Liver (tissue), 7 donors: ENCODE measurements at regions not wholly inside any gene's neighbourhood (a gene's known extent, or its start where the extent isn't known, plus 50 kb on each side); places are given as distances from the start of the nearest gene placed in this dataset.

Experiments used
- DNase-seq: peaks from one replicate; pipeline ENCODE4 v3.0.0-alpha.2; 2017; ENCODE audit warnings: low spot score
- H3K27ac ChIP-seq, 2 donors: one replicate each; pipeline ENCODE4 v1.7.0; 2013; ENCODE audit warnings: inconsistent platforms in 2 of 2, low read length in 2 of 2, control low read depth in 1 of 2, low read depth in 1 of 2, mild to moderate bottlenecking in 1 of 2
- H3K27me3 ChIP-seq, 4 donors: one replicate each; pipeline versions ENCODE4 v1.6.1 to v1.7.0; 2013; ENCODE audit warnings: low read length in 3 of 4, inconsistent platforms in 1 of 4, mild to moderate bottlenecking in 1 of 4, moderate library complexity in 1 of 4; ENCODE audit not compliant: control insufficient read depth in 4 of 4, insufficient read depth in 4 of 4
- H3K36me3 ChIP-seq, 4 donors: one replicate each; pipeline versions ENCODE4 v1.6.1 to v1.7.0; 2013; ENCODE audit warnings: low read length in 3 of 4, mild to moderate bottlenecking in 3 of 4, low read depth in 1 of 4, moderate library complexity in 1 of 4; ENCODE audit not compliant: control insufficient read depth in 4 of 4, insufficient read depth in 3 of 4
- H3K4me1 ChIP-seq, 4 donors: one replicate each; pipeline versions ENCODE4 v1.6.1 to v1.7.0; 2013; ENCODE audit warnings: low read length in 3 of 4, mild to moderate bottlenecking in 3 of 4, moderate library complexity in 1 of 4; ENCODE audit not compliant: control insufficient read depth in 4 of 4, insufficient read depth in 4 of 4
- H3K4me3 ChIP-seq, 3 donors: one replicate each; pipeline versions ENCODE4 v1.6.1 to v1.7.0; 2013; ENCODE audit warnings: low read length in 3 of 3, control low read depth in 1 of 3, low read depth in 1 of 3, mild to moderate bottlenecking in 1 of 3
- H3K9ac ChIP-seq, 2 donors: one replicate each; pipeline ENCODE4 v1.7.0; 2013; ENCODE audit warnings: low read length in 2 of 2, mild to moderate bottlenecking in 2 of 2, moderate library complexity in 2 of 2, control low read depth in 1 of 2, low read depth in 1 of 2
- H3K9me3 ChIP-seq, 4 donors: one replicate each; pipeline versions ENCODE4 v1.6.1 to v1.7.0; 2013; ENCODE audit warnings: low read length in 3 of 4; ENCODE audit not compliant: control insufficient read depth in 4 of 4
- ATF3 ChIP-seq: IDR thresholded peaks from 2 replicates; pipeline ENCODE4 v1.6.1; 2016; ENCODE audit warnings: antibody characterized with exemption
- EGR1 ChIP-seq, 2 donors: IDR thresholded peaks; 2 replicates each; pipeline ENCODE4 v1.6.1; 2016 to 2018; ENCODE audit warnings: antibody characterized with exemption in 2 of 2, low read depth in 2 of 2
- FOXA1 ChIP-seq: IDR thresholded peaks from 2 replicates; pipeline ENCODE4 v1.6.1; 2016; ENCODE audit warnings: antibody characterized with exemption
- FOXA2 ChIP-seq: IDR thresholded peaks from 2 replicates; pipeline ENCODE4 v1.6.1; 2016; ENCODE audit warnings: antibody characterized with exemption
- HNF4A ChIP-seq, 2 donors: conservative IDR thresholded peaks; 2 replicates each; pipeline ENCODE4 v1.6.1; 2016; ENCODE audit warnings: antibody characterized with exemption in 2 of 2, mild to moderate bottlenecking in 2 of 2
- HNF4G ChIP-seq: IDR thresholded peaks from 2 replicates; pipeline ENCODE4 v1.6.1; 2016; ENCODE audit warnings: antibody characterized with exemption
- JUND ChIP-seq, 2 donors: IDR thresholded peaks; 2 replicates each; pipeline ENCODE4 v1.6.1; 2016; ENCODE audit warnings: antibody characterized with exemption in 2 of 2
- MAX ChIP-seq: IDR thresholded peaks from 2 replicates; pipeline ENCODE4 v1.6.1; 2016; ENCODE audit warnings: antibody characterized with exemption
- NR2F2 ChIP-seq: IDR thresholded peaks from 2 replicates; pipeline ENCODE4 v1.6.1; 2016; ENCODE audit warnings: antibody characterized with exemption
- RAD21 ChIP-seq, 2 donors: IDR thresholded peaks; 2 replicates each; pipeline ENCODE4 v1.6.1; 2016; ENCODE audit warnings: antibody characterized with exemption in 2 of 2, mild to moderate bottlenecking in 2 of 2
- REST ChIP-seq: IDR thresholded peaks from 2 replicates; pipeline ENCODE4 v1.6.1; 2016; ENCODE audit warnings: antibody characterized with exemption, mild to moderate bottlenecking
- RXRA ChIP-seq, 2 donors: IDR thresholded peaks; 2 replicates each; pipeline ENCODE4 v1.6.1; 2017 to 2018; ENCODE audit warnings: antibody characterized with exemption in 2 of 2, mild to moderate bottlenecking in 1 of 2
- SP1 ChIP-seq: IDR thresholded peaks from 2 replicates; pipeline ENCODE4 v1.6.1; 2018; ENCODE audit warnings: antibody characterized with exemption, mild to moderate bottlenecking
- TAF1 ChIP-seq: conservative IDR thresholded peaks from 2 replicates; pipeline ENCODE4 v1.6.1; 2016; ENCODE audit warnings: antibody characterized with exemption, mild to moderate bottlenecking
- YY1 ChIP-seq: IDR thresholded peaks from 2 replicates; pipeline ENCODE4 v1.6.1; 2016; ENCODE audit warnings: antibody characterized with exemption, mild to moderate bottlenecking
- ZBTB33 ChIP-seq: IDR thresholded peaks from 2 replicates; pipeline ENCODE4 v1.6.1; 2016; ENCODE audit warnings: antibody characterized with exemption
- WGBS: extraction: QIAGEN DNeasy Blood & Tissue Kit; methylation state at CpG from one replicate; pipeline ENCODE4 v1.1.7; 2013; 5-methylcytosine and 5-hydroxymethylcytosine counted together
- donor health status: healthy.
- donor health status: healthy.
- donor health status: healthy.
- donor health status: healthy.

- Histone ChIP-seq H3K4me1 (peaks cover 0 to 7% (median 0%) of the 10 kb centered on the region in 4 donors), H3K36me3 (no peaks in the 10 kb centered on the region), H3K9me3 (no peaks in the 10 kb centered on the region), H3K27me3 (no peaks in the 10 kb centered on the region), H3K9ac (no peak overlapping the region), H3K27ac (no peak overlapping the region), H3K4me3 (no peak overlapping the region)
- TF ChIP-seq HNF4G (no peak), JUND (IDR thresholded peaks at IDR 0.05) (no peak), RXRA (IDR thresholded peaks at IDR 0.05) (no peak), EGR1 (IDR thresholded peaks at IDR 0.05; ENCODE audit: low read depth in 2 of 2) (no peak), HNF4A (conservative IDR thresholded peaks at IDR 0.05) (no peak), FOXA2 (no peak), MAX (no peak), RAD21 (IDR thresholded peaks at IDR 0.05) (no peak), YY1 (no peak), ZBTB33 (no peak), FOXA1 (no peak), REST (no peak), NR2F2 (no peak), ATF3 (no peak), TAF1 (no peak)
- 90% methylated on average over 1 of the region's 1 CpG for WGBS
- DNase-seq, result no peak
Measured at GRCh38 chr7:16960337-16960965, 78.7 kb upstream of the AGR3 start.

- Histone ChIP-seq H3K27me3 (no peaks in the 10 kb centered on the region), H3K9ac (no peak overlapping the region), H3K4me1 (peaks cover 0 to 7% (median 0%) of the 10 kb centered on the region in 4 donors), H3K4me3 (no peak overlapping the region), H3K9me3 (no peaks in the 10 kb centered on the region), H3K27ac (no peak overlapping the region), H3K36me3 (no peaks in the 10 kb centered on the region)
- WGBS, result 86% methylated on average over 2 of the region's 2 CpGs
- DNase-seq, result no peak
- no peak for TF ChIP-seq SP1
- TF ChIP-seq ZBTB33, result no peak
- no peak for TF ChIP-seq EGR1 (IDR thresholded peaks at IDR 0.05; ENCODE audit: low read depth in 2 of 2)
Measured at GRCh38 chr7:16961641-16962040, 79.9 kb upstream of the AGR3 start.
